Embryonic facial prominence (tissue), 1 donor: ENCODE measurements at regions not wholly inside any gene's neighbourhood (a gene's known extent, or its start where the extent isn't known, plus 50 kb on each side); places are given as distances from the start of the nearest gene placed in this dataset.
"Not testable (repeated sequence)": the region's sequence is repeated elsewhere in the genome, so short reads cannot be mapped to it uniquely, and the experiment has no call there.

ENCODE experiments used
- DNase-seq: peaks from one replicate; pipeline ENCODE4 v3.0.0-alpha.2; 2016; ENCODE audit errors: extremely low spot score

DNA sequence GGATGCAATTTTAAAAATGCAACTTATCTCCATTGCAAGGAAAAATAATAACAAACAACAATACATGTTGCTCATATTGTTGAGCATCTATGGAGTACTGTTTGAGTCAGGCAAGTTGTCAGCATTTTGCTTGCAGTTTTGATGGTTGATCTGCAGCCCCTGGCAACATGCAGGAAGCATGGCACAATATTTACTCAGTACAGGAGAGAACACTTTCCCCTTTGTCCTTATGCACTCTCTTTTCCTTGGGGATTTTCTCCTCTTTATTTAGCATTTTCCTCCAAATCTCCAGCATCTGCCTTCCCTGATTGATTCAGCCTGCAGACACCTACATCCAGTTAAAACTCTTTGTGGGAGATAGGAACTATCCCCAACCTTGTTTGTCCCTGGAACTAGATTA lies 620.5 kb upstream of the LRRN3 start:
- no peak for DNase-seq

DNA sequence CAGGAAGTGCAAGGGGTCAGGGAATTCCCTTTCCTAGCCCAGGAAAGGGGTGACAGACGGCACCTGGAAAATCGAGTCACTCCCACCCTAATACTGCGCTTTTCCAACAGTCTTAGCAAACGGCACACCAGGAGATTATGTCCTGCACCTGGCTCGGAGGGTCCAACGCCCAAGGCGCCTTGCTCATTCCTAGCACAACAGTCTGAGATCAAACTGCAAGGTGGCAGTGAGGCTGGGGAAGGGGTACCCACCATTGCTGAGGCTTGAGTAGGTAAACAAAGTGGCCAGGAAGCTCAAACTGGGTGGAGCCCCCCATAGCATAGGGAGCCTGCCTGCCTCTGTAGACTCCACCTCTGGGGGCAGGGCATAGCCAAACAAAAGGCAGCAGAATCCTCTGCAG lies 618.5 kb upstream of the LRRN3 start:
- not testable (repeated sequence) for DNase-seq

DNA sequence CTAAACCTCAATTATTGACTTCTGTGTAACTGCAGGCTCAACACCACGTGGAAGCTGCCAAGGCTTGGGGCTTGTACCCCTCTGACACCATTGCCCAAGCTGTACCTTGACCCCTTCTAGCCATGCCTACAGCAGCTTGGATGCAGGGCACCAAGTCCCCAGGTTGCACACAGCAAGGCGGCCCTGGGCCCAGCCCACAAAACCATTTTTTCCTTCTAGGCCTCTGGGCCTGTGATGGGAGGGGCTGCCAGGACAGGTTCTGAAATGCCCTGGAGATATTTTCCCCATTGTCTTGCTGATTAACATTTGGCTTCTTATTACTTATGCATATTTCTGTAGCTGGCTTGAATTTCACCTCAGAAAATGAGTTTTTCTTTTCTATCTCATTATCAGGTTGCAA lies 610.0 kb upstream of the LRRN3 start:
- no peak for DNase-seq

DNA sequence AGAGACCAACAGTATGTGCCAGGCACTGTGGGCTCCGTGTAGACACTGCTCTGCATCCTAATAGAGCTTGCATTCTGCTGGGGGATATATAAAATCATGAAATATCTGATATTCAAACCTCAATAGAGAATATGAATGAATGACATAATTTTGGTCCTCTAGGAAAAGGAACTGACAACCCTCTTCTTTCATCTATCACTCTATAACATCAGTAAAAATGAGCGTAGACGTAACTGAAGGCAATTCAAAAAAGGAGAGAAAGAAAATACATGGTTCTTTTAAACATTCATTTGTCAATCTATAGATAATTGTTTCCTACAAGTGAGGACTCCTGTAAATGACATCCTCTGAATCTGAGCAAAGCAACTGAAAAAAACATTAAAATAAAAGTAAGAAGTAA lies 607.4 kb upstream of the LRRN3 start:
- DNase-seq, result no peak

DNA sequence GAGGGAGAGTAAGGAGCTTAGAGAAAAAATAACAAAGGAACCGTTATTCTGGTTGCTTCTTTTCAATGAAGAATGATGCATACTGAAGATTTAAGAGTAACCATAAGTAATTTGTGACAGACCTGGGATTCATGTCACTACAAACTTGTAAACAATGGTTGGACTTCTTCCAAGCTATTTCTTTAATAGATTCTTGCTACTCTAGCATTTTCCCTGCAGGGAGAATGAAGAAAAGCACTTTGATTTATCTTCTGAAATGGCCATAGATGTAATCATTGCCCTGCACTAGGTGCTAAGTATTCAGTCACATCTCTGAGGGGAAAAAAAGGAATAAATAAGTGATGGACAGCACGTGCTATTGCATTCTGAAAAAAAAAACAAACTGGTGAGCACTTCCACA lies 606.6 kb upstream of the LRRN3 start:
- no peak for DNase-seq

- no peak for DNase-seq
Measured at GRCh38 chr7:110486549-110486948, 604.4 kb upstream of the LRRN3 start.

- no peak for DNase-seq
Measured at GRCh38 chr7:110502888-110503465, 588.0 kb upstream of the LRRN3 start.

DNA sequence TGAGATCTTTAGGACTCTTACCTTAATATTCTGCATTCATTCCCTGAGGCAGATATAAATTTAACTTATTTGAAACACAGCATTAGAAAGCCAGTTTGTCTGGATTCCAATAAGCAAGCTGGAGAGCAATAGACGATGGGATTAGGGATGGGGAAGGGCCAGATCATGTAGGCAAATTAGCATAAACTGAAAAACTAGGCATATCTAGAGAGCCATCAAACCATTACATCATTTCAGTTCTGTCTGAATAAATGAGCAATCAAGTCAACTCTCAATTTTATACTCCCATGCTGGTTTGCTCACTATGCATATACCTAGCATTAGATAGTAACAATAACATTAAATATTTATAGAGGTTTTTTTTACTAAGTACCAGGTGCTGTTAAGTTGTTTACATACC lies 583.6 kb upstream of the LRRN3 start:
- DNase-seq, result no peak

DNA sequence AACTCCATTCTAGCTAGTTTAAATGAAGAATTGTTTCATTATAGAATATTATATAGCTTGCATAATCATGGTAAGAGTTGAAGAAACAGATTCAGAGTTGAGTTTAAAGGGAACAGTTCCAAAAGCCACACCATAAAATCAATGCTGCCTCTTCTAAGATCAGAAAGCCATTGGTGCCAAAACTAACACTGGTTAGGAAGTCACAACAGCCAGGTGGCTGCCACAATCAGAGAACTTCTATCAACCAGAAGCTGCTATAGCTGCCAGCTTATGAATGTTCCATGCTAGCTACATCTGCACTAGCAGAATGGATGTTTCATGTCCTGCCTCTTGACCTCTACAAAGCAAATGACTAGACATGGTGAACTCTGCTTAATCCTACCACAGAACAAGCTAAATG lies 583.1 kb upstream of the LRRN3 start:
- DNase-seq, result no peak

DNA sequence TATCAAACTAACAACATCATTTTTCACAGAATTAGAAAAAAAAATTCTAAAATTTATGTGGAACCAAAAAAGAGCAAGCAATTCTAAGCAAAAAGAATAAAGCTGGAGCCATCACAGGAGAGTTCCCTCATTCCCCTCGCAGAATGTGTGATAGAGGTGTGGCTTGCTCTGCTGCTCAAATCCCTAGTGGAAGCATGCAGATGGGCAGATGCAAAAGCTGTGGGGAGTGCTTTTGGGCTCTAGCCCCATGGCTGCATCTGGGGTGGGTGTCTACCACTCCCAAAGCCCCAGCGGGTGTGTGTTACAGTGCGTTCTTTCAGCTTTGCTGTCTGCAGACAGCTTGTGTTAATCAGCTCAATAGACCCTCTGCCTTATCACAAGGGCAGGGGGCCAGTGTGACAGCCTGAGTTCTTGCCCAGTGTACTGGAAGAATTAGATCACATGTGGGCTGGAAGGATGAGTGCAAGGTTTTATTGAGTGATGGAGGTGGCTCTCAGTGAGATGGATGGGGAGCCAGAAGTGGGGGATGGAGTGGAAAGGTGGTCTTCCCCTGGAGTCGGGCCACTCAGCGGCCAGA lies 575.9 kb upstream of the LRRN3 start:
- DNase-seq, result not testable (repeated sequence)

DNA sequence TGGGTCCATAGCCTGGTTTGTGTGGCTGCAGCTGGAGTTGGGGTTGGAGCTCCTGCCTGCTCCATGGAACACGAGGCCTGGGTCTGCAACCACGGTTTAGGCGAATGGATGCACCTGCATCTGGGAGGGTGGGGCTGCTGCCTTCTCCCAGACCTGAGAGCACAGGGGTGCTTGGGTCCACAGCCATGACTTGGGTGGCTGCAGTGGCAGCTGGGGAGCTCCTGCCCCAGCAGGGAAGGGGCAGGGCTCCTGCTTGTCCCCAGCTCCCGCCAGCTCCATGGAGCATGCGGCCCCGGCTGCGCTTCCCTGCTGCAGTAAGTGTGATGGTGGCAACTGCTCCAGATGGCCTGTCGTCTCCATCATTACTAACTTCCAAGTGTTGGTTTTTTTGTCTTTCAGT lies 571.1 kb upstream of the LRRN3 start:
- DNase-seq, result no peak

- no peak for DNase-seq
Measured at GRCh38 chr7:110521357-110521911, 569.5 kb upstream of the LRRN3 start.

- peak; percentile 6 for DNase-seq
Measured at GRCh38 chr7:110522061-110522760, 568.7 kb upstream of the LRRN3 start.

DNA sequence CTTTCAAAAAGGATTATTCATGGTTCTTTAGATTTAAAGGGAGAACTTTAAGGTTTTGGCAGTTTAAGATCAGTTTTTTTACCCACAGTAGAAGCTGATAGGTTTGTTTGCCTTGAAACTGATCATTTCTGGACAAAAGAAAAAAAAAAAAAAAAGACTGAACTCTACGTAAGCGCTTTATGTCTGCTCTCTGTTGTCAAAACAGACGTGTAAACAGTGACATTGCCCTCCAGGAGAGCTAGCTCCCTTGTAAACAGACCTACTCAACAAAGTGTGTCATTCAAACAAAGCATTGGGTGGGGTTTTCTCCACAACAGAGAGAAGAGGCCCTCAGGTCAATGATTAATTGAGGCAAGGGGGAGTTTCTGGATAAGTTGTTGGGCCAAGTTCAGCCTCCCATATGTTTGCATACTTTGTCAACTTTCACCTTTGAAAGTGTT lies 568.1 kb upstream of the LRRN3 start:
- peak; percentile 45 for DNase-seq

DNA sequence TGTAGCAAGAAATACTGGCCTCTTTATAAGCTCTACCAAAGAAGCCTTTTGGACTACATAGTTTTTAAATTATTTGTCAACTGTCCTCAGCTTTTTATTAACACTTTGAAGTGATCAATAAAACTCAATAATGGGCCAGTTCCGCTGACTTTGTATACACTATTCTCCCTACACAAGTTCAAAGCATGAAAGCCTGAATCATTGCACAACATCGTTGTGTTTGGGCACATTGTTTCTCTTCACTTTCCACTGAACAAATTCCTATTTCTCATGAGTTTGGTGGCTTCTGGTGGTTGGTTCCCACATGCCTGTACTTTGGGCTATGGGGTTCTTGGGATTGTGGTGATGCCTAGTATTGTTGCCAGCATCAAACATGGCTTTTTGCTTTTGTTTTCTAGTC lies 561.8 kb upstream of the LRRN3 start:
- no peak for DNase-seq

DNA sequence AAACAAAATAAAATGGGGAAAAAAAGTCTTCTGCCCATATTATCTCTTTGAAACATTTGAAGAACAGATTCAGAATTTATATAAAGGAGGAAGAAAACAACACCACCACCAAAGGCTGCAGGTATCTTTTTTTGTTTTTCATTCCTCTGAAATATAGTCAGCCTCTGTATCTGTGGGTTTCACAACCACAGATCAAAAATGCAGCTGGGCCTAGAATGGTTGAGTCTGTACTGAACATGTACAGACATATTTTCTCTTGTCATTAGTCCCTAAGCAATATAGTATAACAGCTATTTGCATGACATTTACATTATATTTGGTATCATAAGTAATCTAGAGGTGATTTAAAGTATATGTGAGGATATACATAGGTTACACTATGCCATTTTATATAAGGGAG lies 559.7 kb upstream of the LRRN3 start:
- DNase-seq, result no peak

GRCh38 chr7:110534241-110534931 lies 556.5 kb upstream of the LRRN3 start:
- DNase-seq, result no peak

DNA sequence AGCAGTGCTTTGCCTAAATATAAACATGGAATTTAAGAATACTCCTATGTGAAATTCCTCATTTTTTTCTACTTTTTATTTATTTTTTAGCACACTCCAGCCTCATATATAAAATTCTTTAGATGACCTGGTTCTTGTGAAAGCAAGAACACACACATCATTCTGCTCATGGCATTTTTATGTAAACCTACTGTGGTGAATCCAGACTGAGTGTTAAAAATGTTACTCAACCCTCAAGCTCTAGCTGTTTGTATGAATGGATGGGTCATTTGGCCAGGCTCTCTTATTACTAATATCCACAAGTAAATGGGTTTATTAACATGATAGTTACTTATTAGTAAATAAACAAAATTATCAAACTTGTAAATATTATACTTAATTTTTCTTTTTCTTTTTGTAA lies 551.7 kb upstream of the LRRN3 start:
- DNase-seq, result no peak

- no peak for DNase-seq
Measured at GRCh38 chr7:110541962-110542361, 549.0 kb upstream of the LRRN3 start.

DNA sequence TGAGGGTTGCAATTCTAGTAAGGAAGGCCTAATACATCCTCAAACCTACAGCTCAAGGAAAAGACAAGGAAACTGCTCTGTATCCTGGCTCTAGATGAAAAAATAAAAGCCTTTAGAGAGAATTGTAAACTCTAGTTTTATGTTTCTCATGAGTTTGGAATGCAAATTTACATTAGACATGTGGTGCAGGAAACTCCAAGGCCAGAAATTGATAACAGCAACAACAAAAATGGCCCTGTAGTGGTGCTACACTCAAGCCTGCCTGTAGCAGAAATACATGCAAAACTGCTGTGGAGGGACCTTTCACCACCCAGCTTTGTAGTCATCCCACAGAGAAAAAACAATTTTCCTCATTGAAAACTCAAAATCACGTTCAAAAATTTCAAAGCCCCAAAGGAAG lies 546.7 kb upstream of the LRRN3 start:
- DNase-seq, result no peak

DNA sequence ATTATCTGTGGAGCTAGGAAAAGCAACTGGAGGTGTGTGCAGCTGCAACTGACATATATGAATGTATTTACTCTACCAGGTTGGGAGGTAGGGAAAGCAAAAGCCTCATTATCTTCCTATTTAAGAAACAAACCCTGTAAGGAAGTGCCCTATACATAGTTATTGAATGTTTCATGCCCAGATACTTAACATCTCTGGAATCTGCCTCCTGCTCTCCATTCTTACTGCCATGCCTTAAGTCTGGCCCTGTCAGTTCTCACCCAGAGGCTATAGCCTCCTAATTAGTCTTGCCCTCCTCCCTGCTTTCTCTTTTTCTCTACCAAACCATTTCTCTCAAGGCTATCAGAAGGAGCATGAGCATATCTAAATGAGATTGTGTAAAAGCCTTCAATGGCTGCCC lies 542.6 kb upstream of the LRRN3 start:
- DNase-seq, result no peak

GRCh38 chr7:110557136-110557535 lies 533.8 kb upstream of the LRRN3 start:
- DNase-seq, result no peak

- DNase-seq, result not testable (repeated sequence)
Measured at GRCh38 chr7:110563286-110563685, 527.6 kb upstream of the LRRN3 start.
